Astrocyte (in vitro differentiated cells and primary cell): ENCODE measurements at regions not wholly inside any gene's neighbourhood (a gene's known extent, or its start where the extent isn't known, plus 50 kb on each side); places are given as distances from the start of the nearest gene placed in this dataset.

Source experiments
- DNase-seq: peaks from one replicate; pipeline ENCODE4 v3.0.0-alpha.2; 2010; ENCODE audit warnings: low read depth
- FAIRE-seq: peaks from 2 replicates; lab custom pipeline; 2011; peaks lifted over from hg19 to GRCh38; lab: Jason Lieb, UNC
- H2AFZ ChIP-seq: 2 replicates; pipeline ENCODE4 v1.6.0; 2012; ENCODE audit warnings: low read depth, low read length, inconsistent platforms
- H3K27ac ChIP-seq: 2 replicates; pipeline ENCODE4 v1.5.1; 2011; ENCODE audit warnings: low read depth, low read length, inconsistent platforms
- H3K27me3 ChIP-seq: 2 replicates; pipeline ENCODE4 v1.6.0; 2011; ENCODE audit warnings: low read length, inconsistent platforms; ENCODE audit not compliant: insufficient read depth
- H3K36me3 ChIP-seq: 2 replicates; pipeline ENCODE4 v1.5.1; 2011; ENCODE audit warnings: low read length, inconsistent platforms; ENCODE audit not compliant: insufficient read depth
- H3K4me1 ChIP-seq: 2 replicates; pipeline ENCODE4 v1.5.1; 2011; ENCODE audit warnings: low read length, inconsistent platforms; ENCODE audit not compliant: insufficient read depth
- H3K4me2 ChIP-seq: 2 replicates; pipeline ENCODE4 v1.6.0; 2012; ENCODE audit warnings: low read length, inconsistent platforms
- H3K4me3 ChIP-seq: 2 replicates; pipeline ENCODE4 v1.5.1; 2011; ENCODE audit warnings: low read depth, mild to moderate bottlenecking, low read length, inconsistent platforms; ENCODE audit not compliant: insufficient read depth
- H3K79me2 ChIP-seq: 2 replicates; pipeline ENCODE4 v1.6.0; 2012; ENCODE audit warnings: mild to moderate bottlenecking, low read length, inconsistent platforms; ENCODE audit not compliant: insufficient read depth
- H3K9ac ChIP-seq: 2 replicates; pipeline ENCODE4 v1.6.0; 2012; ENCODE audit warnings: mild to moderate bottlenecking, low read length, inconsistent platforms
- H3K9me3 ChIP-seq: 2 replicates; pipeline ENCODE4 v1.5.1; 2012; ENCODE audit warnings: low read depth, mild to moderate bottlenecking, low read length, inconsistent platforms; ENCODE audit not compliant: insufficient read depth
- H4K20me1 ChIP-seq: 2 replicates; pipeline ENCODE4 v1.6.0; 2012; ENCODE audit warnings: low read length, inconsistent platforms; ENCODE audit not compliant: insufficient read depth
- H3K27ac Mint-ChIP-seq: one replicate; pipeline ENCODE4 v1.8.0; 2021; ENCODE audit warnings: mild to moderate bottlenecking, mixed read lengths; ENCODE audit not compliant: unreplicated experiment
- H3K27me3 Mint-ChIP-seq: one replicate; pipeline ENCODE4 v1.8.0; 2021; ENCODE audit warnings: low read depth, mixed read lengths; ENCODE audit not compliant: unreplicated experiment
- H3K36me3 Mint-ChIP-seq: one replicate; pipeline ENCODE4 v1.8.0; 2021; ENCODE audit warnings: low read depth, mixed read lengths; ENCODE audit not compliant: unreplicated experiment
- H3K4me1 Mint-ChIP-seq: one replicate; pipeline ENCODE4 v1.8.0; 2021; ENCODE audit warnings: low read depth, mixed read lengths; ENCODE audit not compliant: unreplicated experiment
- H3K4me3 Mint-ChIP-seq: one replicate; pipeline ENCODE4 v1.8.0; 2021; ENCODE audit warnings: mild to moderate bottlenecking, moderate library complexity, mixed read lengths; ENCODE audit not compliant: unreplicated experiment
- H3K9me3 Mint-ChIP-seq: one replicate; pipeline ENCODE4 v1.8.0; 2021; ENCODE audit warnings: mild to moderate bottlenecking, mixed read lengths; ENCODE audit not compliant: unreplicated experiment
- EZH2 ChIP-seq: IDR thresholded peaks from 2 replicates; pipeline ENCODE4 v1.6.1; 2012; ENCODE audit warnings: mild to moderate bottlenecking, low read length, inconsistent platforms; ENCODE audit not compliant: insufficient read depth
- TF ChIP-seq, protein P1 (sequence below): IDR thresholded peaks from 2 replicates; pipeline ENCODE4 v1.5.1; 2011; ENCODE audit warnings: low read depth, mild to moderate bottlenecking, inconsistent platforms, low read length, moderate library complexity; ENCODE audit not compliant: insufficient read depth

DNA sequence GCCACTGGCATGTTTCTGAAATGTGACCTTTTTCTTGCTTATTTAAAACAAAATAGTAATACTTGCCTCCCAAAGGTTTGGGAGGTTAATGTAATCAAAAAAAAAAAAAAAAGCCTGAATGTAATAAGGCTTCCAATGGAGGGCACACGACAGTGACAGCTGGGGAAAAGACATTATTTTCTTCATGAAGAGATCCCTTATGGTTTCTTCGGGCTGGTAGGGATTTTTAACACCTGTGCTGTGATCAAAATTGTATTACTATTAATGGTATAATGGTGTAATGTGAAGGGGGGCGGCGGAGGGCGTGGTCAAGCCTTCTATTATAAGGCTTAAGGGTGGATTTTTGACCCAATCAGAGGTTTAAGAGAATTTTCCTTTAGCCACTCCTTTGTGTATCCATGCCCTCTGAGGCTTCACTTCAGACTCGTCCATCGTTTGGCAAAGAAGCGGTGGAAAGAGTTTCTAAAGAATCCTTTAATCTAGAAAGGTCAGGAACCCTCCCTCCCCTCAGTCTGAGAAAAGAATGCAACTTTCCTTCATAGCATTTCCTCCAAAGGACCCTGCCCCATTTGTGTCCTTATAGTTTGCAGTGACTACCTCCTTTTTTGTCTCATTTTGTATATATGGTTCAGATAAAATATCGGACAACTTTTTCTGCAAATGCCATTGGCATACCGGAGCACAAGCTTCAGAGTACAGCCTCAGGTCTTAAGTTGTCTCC lies 89.5 kb upstream of the CHD2 start:
- H3K27me3 ChIP-seq: no peaks in the 10 kb centered on the region
- peak overlapping the region; percentile 96 for H3K9ac ChIP-seq
- peak overlapping the region; percentile 69 for H3K4me3 ChIP-seq
- H3K4me3 Mint-ChIP-seq: peak overlapping the region; percentile 84
- TF ChIP-seq, protein P1, sequence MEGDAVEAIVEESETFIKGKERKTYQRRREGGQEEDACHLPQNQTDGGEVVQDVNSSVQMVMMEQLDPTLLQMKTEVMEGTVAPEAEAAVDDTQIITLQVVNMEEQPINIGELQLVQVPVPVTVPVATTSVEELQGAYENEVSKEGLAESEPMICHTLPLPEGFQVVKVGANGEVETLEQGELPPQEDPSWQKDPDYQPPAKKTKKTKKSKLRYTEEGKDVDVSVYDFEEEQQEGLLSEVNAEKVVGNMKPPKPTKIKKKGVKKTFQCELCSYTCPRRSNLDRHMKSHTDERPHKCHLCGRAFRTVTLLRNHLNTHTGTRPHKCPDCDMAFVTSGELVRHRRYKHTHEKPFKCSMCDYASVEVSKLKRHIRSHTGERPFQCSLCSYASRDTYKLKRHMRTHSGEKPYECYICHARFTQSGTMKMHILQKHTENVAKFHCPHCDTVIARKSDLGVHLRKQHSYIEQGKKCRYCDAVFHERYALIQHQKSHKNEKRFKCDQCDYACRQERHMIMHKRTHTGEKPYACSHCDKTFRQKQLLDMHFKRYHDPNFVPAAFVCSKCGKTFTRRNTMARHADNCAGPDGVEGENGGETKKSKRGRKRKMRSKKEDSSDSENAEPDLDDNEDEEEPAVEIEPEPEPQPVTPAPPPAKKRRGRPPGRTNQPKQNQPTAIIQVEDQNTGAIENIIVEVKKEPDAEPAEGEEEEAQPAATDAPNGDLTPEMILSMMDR: no peak
- TF ChIP-seq EZH2: no peak
- H3K36me3 Mint-ChIP-seq: no peaks in the 10 kb centered on the region
- H3K4me1 ChIP-seq: peaks cover 32% of the 10 kb centered on the region
- peak overlapping the region; percentile 96 for H3K27ac Mint-ChIP-seq
- H3K9me3 ChIP-seq: no peaks in the 10 kb centered on the region
- H3K4me2 ChIP-seq: peak overlapping the region; percentile 95
- peak; percentile 76 for DNase-seq
- no peaks in the 10 kb centered on the region for H3K36me3 ChIP-seq
- H3K27ac ChIP-seq: peak overlapping the region; percentile 100
- no peak for FAIRE-seq
- no peaks in the 10 kb centered on the region for H4K20me1 ChIP-seq
- H3K4me1 Mint-ChIP-seq: peaks cover 12% of the 10 kb centered on the region
- no peaks in the 10 kb centered on the region for H3K27me3 Mint-ChIP-seq
- H3K79me2 ChIP-seq: peaks cover 8% of the 10 kb centered on the region
- H3K9me3 Mint-ChIP-seq: no peaks in the 10 kb centered on the region
- no peak overlapping the region for H2AFZ ChIP-seq

DNA sequence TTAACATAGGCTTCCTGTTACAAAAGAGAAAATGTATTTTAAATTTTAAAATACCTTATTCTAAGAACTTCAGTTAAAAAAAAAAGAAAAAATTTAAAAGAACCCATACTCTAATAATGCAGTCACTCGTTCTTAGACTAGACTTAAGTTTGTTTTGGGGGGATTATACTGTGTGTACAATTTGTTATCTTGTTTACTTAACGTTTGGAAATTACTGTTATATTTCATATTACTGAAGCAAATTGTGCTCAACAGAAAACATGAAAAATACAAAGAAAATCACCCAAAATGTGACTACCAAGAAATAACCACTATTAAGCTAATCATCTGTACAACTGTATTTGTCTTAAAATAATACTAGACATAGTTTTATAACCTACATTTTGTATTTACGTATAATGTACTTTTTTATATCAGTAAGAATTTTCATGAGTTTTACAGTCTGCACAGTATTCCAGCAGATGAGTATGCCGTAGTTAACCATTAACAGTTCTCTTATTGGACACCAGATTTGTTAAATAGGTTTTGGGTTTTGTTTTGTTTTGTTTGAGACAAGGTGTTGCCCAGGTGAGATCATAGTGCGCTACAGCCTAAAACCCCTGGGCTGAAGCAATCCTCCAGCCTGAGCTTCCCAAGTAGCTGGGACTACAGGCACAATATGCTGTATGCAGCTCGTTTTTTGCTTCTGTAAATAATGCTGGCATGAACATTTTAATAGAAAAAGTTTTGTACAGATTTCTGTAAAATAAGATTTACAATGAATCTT lies 88.8 kb upstream of the CHD2 start:
- H3K4me3 ChIP-seq: peak overlapping the region; percentile 69
- peak overlapping the region; percentile 95 for H3K4me2 ChIP-seq
- H3K9me3 ChIP-seq: no peaks in the 10 kb centered on the region
- H3K79me2 ChIP-seq: peaks cover 8% of the 10 kb centered on the region
- no peaks in the 10 kb centered on the region for H3K36me3 Mint-ChIP-seq
- peak overlapping the region; percentile 100 for H3K27ac ChIP-seq
- H3K4me1 ChIP-seq: peaks cover 32% of the 10 kb centered on the region
- TF ChIP-seq EZH2: no peak
- TF ChIP-seq, protein P1: no peak
- peak overlapping the region; percentile 96 for H3K9ac ChIP-seq
- peak overlapping the region; percentile 96 for H3K27ac Mint-ChIP-seq
- no peaks in the 10 kb centered on the region for H3K36me3 ChIP-seq
- H3K4me1 Mint-ChIP-seq: peaks cover 12% of the 10 kb centered on the region
- peak overlapping the region; percentile 84 for H3K4me3 Mint-ChIP-seq
- H3K27me3 Mint-ChIP-seq: no peaks in the 10 kb centered on the region
- no peaks in the 10 kb centered on the region for H4K20me1 ChIP-seq
- DNase-seq (no peak), FAIRE-seq (no peak)
- no peaks in the 10 kb centered on the region for H3K27me3 ChIP-seq
- no peak overlapping the region for H2AFZ ChIP-seq
- no peaks in the 10 kb centered on the region for H3K9me3 Mint-ChIP-seq

DNA sequence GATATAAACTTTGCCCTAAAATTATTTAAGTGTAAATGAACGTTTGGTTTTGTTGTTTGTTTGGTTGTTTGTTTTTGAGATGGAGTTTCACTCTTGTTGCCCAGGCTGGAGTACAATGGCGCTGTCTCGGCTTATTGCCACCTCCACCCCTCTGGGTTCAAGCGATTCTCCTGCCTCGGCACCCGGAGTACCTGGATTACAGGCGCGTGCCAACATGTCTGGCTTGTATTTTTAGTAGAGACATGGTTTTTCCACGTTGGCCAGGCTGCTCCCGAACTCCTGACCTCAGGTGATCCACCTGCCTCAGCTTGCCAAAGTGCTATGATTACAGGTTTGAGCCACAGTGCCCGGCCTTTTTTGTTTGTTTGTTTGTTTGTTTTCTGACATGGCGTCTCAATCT lies 87.9 kb upstream of the CHD2 start:
- Histone ChIP-seq H3K4me2 (peak overlapping the region; percentile 30), H3K79me2 (peaks cover 9% of the 10 kb centered on the region), H3K4me3 (no peak overlapping the region), H3K36me3 (no peaks in the 10 kb centered on the region), H2AFZ (peak overlapping the region; percentile 39), H3K9ac (no peak overlapping the region), H3K27me3 (no peaks in the 10 kb centered on the region), H3K27ac (no peak overlapping the region), H4K20me1 (no peaks in the 10 kb centered on the region), H3K4me1 (peaks cover 33% of the 10 kb centered on the region), H3K9me3 (no peaks in the 10 kb centered on the region)
- no peaks in the 10 kb centered on the region for H3K27me3 Mint-ChIP-seq
- DNase-seq (no peak), FAIRE-seq (no peak)
- H3K9me3 Mint-ChIP-seq: no peaks in the 10 kb centered on the region
- no peak overlapping the region for H3K4me3 Mint-ChIP-seq
- TF ChIP-seq EZH2: no peak
- TF ChIP-seq, protein P1: no peak
- peaks cover 11% of the 10 kb centered on the region for H3K4me1 Mint-ChIP-seq
- no peak overlapping the region for H3K27ac Mint-ChIP-seq
- H3K36me3 Mint-ChIP-seq: no peaks in the 10 kb centered on the region
